ENCODE measurements at regions not wholly inside any gene's neighbourhood (a gene's known extent, or its start where the extent isn't known, plus 50 kb on each side); places are given as distances from the start of the nearest gene placed in this dataset.

- TF ChIP-seq POLR2A (IDR thresholded peaks at IDR 0.05) (no peak), CTCF (IDR thresholded peaks at IDR 0.05 in 8 of 11, conservative IDR thresholded peaks at IDR 0.05 in 3 of 11) (no peak), POLR2AphosphoS5 (IDR thresholded peaks at IDR 0.05) (no peak)
Observed at GRCh38 chr1:81424816-81425215, 375.9 kb upstream of the ADGRL2 start.
